ENCODE measurements at regions not wholly inside any gene's neighbourhood (a gene's known extent, or its start where the extent isn't known, plus 50 kb on each side); places are given as distances from the start of the nearest gene placed in this dataset.
A peak's percentile ranks its signal among the peaks of the same experiment; 100 is the strongest.

DNA sequence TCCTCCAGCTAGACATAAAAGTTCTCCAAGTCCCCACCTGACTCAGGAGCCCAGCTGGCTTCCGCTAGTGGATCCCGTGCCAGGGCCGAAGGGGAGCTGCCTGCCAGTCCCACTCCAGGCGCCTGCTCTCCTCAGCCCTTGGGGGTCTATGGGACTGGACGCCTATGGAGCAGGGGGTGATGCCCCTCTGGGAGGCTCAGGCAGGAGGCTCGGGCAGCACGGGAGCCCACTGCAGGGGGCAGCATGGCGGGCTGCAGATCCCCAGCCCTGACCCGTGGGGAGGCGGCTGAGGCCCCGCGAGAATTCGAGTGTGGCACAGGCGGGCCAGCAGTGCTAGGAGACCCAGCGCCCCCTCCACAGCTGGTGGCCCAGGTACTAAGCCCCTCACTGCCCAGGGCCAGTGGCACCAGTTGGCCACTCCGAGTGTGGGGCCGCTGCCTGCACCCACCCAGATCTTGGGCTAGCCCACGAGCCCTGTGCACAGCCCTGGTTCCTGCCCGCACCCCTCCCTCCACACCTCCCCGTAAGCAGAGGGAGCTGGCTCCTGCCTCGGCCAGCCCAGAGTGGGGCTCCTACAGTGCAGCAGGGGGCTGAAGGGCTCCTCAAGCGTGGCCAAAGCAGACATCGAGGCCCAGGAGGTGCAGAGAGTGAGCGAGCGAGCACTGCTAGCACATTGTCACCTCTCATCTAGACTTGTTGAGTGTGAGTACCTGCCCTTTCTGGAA is 221.3 kb upstream of the NSMCE3 start:
- no peak for DNase-seq (ENCODE audit: low spot score)

DNA sequence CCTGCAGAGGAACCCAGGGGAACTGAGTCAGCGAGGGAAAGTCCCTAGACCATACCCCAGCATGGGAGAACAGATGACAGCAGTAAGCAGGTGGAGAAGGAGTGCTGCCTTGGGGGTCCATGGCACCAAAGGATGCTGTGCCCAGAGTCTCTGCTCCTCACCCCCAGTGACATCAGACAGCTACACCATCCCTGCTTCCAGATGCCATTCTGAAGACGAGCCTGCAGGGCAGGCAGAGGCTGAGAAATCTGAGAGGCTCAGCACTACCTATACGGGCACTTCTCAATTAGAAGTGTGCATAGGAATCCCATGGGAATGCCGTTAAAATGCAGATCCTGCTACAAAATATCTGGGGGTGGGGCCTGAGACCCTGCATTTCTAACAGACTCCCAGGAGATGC is 211.3 kb upstream of the NSMCE3 start:
- DNase-seq (ENCODE audit: low spot score), result no peak

DNA sequence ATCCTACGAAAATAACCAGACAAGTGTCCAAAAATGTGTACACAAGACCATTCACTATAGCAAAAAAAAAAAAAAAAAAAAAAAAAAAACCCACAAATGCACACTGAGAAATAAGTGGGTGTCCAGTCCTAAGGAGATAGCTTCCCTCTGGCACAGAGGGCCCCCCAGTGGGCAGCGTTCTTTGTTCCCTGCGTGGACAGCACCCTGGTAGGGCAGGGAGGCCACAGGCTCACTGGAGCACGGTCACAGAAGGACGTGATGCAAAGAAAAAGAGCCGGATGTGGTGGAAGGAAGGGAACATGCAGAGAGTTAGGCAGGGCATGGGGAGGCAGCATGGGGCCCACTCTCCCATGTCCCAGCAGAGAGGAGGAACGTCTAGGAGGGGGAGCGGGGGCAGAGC is 210.7 kb upstream of the NSMCE3 start:
- DNase-seq (ENCODE audit: low spot score), result no peak

DNA sequence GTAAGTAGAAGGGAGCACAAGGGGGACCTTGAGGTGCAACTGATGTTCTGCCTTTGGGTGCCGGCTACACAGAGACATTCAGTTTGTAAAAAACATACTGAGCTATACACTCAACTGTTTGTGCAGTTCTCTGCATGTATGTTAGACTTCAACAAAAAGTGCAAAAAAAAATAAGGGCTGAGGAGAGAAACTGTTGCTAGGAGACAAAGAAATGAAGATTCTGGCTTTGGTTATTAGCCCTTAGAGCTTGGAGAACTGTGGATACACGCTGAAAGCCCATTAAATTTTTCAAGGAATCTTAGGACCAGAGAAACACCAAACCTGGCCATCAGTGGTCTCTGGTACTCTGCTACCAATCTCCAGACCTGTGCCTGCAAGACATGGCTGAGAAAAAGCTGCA is 207.6 kb upstream of the NSMCE3 start:
- DNase-seq (ENCODE audit: low spot score), result no peak

DNA sequence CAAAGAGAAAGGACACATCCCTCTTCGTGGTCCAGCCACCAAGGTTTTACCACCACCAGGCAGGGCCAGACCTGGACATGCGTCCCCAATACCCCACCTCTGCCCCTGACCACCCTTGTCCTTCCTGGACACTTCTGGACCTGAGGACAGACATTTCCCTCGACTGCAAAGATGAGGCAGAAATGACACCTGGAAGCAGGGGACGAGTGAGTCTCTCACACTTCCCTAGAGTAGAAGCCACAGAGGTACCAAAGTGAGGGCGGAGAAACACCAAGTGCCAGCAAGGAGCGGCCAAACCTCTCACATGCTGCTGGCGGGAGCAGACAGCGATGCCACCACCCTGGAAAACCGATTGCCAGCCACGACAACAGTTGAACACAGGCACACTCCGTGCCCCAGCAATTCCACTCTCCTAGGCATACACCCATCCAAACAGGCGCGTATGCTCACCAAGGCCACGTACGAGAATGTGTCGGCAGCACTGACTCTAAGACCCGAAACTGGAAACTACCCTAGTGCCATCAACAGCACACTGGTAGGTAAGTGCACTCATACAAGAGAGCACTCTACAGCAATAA is 207.0 kb upstream of the NSMCE3 start:
- DNase-seq (ENCODE audit: low spot score), result no peak

DNA sequence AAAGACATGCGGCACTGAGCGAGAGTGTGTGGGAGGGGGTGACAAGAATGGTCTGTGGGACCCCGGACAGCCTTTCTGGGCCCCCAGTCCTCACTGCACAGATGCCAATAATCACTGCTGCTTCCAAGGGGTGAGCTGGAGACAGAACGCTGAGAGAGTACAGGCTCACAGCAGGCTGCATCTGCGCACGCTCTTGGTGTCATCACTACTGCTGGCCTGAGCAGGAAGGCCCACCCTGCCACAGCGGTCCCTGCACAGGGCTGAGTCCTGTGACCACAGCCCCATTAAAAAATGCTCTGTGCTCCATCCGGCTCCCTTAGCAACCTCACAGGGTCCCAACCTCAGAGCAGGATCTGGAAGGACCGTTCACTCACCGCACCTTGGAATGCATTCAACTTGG is 205.5 kb upstream of the NSMCE3 start:
- DNase-seq (ENCODE audit: low spot score), result no peak

DNA sequence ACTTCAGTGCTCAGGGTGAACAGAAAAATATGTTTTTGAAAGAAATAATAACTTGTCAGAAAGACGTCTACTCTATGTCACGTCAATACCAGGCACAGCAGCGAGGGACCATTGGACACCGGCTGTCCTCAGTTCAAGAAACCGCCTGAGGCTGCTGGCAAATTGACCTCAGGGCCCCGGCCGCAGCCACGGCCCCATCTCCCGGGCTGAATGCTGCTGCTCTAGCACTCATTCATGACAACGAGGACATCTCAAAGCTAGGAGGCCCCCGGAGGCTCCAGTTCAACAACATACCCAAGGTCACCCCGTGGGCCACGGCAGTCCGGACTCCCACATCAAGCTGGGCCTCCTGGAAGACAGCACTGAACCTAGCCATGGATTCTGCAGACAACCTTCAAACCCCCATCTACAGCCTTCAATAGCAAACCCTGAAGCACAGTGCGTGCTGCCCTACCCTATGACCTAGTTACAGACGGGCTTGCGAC is 204.0 kb upstream of the NSMCE3 start:
- DNase-seq (ENCODE audit: low spot score), result no peak

DNA sequence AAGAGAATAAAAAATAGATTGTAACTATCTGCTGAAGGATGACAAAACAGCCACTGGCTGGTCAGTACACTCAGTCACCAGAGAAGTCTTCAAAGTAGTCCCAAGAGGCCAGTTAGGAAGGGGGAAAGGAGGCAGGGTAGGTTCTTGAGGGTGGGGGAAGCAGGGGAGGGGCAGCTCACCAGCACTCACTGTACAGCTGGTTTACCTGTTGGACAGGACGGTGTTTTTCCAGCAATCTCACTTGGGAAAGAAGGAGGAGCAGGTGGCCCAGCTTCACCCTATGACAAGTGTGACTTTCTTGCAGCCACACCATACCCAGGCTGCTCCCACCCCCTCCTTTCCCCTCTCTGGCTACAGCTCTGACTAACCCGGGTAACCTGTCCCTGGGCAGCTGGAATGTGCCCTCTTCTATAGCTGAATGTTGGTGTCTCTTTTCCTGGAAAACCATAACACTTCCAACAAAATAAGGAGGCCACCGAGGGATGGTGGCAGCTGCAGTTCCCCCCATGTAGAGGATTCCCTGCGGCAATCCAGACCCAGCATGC is 203.4 kb upstream of the NSMCE3 start:
- no peak for DNase-seq (ENCODE audit: low spot score)

DNA sequence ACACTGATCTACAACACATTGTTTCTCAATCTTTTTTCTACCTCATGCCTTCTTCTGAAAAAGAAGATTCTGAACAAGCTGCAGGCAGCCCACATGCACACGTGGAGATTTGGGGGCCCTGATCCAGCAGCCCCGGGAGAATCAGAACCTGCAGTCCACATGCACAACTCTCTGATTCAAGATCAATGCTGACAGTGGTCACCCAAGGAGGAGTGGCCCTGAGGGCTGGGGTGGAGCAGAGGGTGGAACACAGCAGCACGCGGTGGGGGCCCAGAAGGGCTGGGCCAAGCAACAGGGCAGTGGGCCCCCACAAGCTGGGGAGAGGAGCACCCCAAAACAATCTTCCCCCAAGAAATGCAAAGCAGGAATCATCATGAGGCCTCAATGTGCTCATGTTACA is 202.1 kb upstream of the NSMCE3 start:
- DNase-seq (ENCODE audit: low spot score), result no peak

DNA sequence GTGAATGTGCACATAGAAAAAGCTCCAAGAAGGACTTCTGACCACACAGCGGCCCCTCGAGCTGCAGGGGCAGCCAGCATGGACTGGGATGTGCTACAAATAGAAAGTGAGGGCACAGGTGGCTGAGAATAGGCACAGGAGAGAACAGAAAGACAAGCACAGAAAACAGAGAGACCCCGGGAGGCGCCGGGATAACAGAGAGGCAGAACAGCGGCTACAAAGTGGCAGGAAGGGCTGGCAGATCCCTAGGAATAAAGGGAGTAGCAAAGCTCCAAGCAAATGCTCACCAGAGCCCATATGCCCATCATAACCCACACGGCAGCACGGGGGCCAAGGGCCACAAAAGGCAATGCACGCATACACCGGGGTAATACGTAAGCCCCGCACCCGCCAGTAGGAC is 201.7 kb upstream of the NSMCE3 start:
- no peak for DNase-seq (ENCODE audit: low spot score)

DNA sequence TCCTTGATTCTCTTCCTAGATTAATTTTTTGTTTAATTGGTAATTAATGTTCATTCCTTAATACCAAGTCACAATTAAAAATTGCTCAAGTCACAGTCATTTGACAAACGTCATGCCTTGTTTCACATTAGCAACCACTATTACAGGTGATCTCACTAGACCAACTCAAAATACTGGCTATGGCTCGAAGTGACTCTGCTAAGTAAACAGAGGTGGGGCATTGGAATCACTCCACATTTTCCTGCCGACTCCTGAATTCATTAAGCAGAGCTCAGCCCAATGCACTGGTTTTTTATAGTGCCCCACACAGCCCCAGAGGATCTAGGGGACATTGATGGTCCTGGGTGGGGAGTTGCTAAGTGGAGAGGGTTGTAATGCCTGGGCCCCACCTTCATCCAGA is 201.2 kb upstream of the NSMCE3 start:
- DNase-seq (ENCODE audit: low spot score), result no peak

DNA sequence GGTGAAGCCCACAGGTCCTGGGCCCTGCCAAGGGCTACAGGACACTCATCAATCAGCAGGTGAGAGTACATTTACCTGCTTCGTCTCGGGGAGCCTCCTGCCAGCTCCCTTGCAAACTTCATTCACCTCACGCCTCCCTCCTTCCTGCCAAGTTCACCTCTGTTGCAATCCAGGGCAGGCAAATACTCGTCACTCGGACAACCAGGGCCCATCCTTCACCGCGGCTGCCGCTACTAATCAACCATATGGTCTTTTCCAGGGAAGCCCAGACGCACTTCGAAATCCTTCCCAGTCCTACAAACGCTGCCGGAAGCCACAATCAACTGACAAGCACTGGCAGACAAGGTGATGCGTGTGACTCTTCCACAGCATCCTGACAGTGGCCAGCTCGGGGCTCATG is 200.7 kb upstream of the NSMCE3 start:
- DNase-seq (ENCODE audit: low spot score), result no peak

DNA sequence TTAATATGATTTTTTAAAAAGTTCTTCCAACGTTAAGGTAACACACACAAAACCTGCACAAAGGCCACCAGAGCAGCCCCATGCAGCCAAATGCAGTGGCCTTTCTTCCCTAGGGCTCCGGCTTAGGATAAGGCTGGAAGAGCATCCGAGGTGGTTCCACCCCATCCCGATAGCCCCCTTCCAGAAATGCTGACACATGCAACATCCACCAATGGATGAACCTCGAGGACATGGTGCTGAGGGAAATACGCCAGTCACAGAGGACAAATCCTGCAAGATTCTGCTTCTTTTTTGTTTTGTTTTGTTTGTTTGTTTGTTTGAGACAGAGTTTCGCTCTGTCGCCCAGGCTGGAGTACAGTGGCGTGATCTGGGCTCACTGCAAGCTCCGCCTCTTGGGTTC is 199.3 kb upstream of the NSMCE3 start:
- no peak for DNase-seq (ENCODE audit: low spot score)

DNA sequence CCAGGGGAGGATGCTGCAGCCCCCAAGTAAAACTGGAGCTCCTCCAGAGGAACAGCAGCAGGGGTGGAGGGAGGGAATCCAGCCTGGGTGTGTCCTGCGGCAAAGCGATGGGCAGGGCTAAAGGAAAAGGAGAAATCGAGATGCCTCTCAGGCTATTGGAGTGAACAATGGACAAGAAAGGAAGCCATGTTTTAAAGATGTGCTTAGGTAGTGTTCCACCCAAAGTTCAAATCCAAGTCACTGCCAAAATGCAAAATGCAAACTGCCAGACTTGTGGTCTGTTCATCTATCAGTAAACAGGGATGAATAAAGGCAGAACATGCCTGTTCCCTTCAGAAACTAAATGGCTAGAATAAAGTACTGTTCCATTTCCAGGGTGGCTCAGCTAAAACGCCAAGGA is 197.5 kb upstream of the NSMCE3 start:
- no peak for DNase-seq (ENCODE audit: low spot score)

DNA sequence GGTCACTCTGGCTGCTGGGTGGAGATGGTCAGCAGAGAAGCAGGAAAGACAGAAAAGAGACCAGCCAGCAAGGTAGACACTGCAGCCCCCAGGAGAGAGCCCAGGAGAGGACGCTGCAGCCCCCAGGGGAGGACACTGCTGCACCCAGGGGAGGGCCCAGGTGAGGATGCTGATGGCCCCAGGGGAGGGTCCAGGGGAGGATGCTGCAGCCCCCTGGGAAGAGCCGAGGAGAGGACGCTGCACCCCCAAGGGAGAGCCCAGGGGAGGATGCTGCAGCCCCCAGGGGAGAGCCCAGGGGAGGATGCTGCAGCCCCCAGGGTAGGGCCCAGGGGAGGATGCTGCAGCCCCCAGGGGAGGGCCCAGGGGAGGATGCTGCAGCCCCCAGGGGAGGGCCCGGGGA is 196.7 kb upstream of the NSMCE3 start:
- DNase-seq (ENCODE audit: low spot score), result no peak

DNA sequence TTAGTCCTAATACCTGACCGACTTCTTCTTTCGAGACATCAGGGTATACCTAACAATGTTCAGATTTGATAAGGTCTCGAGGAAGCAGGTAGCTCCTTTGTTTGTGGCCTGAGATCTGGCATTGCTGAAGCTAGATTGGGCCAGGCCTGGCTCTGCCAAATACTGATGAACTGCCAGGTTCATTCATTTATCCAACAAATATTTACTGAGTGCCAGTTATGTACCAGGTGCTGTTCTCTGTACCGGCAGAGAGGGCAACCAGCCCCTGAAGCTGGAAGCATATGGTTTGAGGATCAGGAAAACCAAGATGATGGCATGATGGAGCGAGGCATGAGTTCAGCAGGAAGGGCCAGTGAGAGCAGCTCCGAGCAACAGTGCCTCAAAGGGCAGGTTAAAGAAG is 196.2 kb upstream of the NSMCE3 start:
- DNase-seq (ENCODE audit: low spot score), result no peak

DNA sequence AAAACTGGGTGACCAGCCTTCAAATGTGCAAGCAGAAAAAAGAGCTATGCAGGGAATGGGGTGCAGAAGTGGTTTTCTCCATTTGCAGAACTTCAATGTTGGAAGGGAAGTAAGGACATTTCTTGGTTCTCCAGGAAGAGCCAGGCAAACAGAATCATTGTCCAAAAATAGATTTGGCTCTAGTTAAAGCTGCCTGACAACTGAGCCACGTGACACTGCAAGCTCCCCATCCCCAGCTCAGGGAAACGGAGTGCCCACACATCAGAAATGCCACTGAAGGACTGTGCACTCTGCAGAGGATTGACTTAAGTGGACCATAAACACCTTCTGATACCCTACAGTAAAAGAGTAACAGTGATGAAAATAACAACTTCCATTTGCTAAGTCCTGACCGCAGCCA is 195.6 kb upstream of the NSMCE3 start:
- DNase-seq (ENCODE audit: low spot score), result no peak

DNA sequence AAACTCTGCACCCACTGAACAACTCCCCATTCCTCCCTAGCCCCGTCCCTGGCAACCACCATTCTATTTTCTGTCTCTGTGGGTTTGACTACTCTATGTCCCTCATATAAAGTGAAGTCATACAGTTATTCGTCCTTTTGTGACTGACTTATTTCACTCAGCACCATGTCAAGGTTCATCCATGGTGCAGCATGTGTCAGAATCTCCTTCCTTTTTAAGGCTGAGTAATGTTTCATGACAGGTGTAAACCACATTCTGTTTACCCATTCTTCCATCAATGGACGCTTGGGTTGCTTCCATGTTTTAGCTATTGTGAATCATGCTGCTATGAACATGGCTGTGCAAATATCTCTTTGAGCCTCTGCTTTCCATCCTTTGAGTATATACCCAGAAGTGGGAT is 192.3 kb upstream of the NSMCE3 start:
- no peak for DNase-seq (ENCODE audit: low spot score)

DNA sequence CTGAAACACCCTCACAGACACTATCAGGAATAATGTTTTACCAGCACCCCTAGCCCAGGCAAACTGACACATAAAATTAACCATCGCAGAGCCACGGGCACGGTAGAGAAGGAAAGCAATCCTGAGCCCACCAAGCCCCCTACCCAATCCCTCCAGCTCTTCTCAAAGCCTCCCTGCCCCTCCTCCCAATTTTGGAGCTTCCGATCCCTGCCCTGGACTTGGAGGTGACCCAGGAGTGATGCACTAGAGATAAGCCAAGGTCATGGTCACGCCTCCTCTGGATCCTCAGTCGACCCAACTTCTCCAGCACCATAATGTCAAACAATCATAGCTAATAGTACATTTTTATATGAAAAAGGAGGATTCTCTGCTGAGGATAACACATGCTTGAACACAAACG is 188.7 kb upstream of the NSMCE3 start:
- DNase-seq (ENCODE audit: low spot score), result no peak

DNA sequence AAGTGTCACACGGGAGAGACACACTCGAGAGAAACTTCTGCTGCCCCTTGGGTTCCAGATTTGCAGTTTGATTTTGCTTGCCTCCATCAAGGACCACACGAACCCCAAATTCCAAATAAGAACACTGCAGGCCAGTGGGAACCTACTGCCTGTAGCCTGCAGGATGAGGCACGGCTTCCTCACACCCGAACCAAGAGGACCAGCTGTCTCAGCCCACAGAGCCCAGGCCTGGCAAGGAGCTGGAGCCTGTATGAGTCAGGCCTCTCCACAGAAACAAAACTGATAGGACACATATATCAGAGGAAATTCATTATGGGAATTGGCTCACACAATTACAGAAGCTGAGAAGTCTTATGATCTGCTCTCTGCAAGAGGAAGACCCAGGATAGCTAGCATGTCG is 188.1 kb upstream of the NSMCE3 start:
- DNase-seq (ENCODE audit: low spot score), result peak; percentile 45

DNA sequence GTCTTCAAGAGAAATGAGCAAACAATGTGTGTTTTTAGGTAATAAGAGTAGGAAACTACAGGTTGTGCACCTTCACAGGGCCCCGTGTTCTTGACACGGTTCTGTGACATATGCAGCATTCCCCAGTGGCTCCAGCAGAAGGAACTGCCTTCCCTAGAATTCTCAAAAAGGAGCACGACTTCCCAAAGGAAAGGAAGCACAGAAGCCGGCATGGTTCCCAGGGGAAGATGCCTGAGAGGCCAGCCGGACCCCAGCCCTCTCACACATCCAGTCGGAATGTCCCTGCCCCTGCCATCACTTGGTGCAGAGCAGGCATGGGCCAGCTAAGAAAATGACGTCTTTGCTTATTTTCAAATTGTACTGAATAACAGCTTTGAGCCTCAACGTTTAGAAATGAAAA is 187.3 kb upstream of the NSMCE3 start:
- DNase-seq (ENCODE audit: low spot score), result no peak

DNA sequence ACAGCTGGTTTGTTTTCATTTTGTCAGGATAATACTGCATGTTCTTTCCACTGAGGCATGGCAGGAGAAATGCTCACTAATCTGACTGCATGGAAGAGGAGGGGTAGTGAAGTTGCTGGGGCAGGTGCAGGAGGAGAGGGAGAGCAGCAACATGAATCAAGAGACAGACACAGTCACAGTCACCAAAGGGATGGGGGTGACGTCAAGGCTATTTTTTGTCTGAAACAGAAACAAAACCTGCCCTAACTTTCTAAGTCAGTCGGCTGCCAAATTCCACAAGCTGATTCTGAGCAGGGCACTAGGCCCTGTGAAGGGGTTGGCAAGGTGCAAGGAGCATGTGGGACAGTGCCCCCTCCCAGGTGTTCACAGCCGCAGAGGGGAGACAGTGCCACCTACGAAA is 186.6 kb upstream of the NSMCE3 start:
- DNase-seq (ENCODE audit: low spot score), result no peak

DNA sequence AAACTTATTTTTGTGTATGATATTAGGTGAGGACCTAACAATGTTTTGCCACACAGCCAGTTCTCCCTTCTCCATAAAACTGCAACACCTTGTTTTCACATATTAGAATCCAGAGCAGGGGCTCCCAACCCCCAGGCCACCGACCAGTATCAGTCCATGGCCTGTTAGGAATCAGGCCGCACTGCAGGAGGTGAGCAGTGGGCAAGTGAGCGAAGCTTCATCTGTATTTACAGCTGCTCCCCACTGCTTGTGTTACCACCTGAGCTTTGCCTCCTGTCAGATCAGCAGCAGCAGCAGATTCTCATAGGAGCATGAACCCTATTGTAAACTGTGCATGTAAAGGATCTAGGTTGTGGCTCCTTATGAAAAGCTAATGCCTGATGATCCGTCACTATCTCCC is 185.9 kb upstream of the NSMCE3 start:
- DNase-seq (ENCODE audit: low spot score), result no peak

DNA sequence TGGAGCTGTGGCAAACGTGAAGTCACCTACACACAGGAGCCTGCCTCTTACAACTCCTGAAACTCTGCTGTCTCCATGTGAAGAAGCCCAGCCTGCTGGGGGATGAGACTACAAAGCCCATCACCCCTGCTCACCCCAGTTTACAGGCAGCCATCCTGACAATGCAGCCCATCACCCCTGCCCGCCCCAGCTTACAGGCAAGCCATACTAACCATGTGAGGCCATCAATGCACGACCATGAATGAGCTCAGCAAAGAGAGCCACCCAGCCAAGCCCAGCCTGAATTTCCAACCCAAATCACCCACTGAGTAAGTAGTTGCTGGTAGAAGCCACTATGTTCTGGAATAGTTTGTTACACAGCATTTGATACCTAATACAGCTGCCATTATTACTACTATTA is 185.4 kb upstream of the NSMCE3 start:
- DNase-seq (ENCODE audit: low spot score), result no peak
